NT2/D1 (cell line): ENCODE measurements at regions not wholly inside any gene's neighbourhood (a gene's known extent, or its start where the extent isn't known, plus 50 kb on each side); places are given as distances from the start of the nearest gene placed in this dataset.

Experiments used
- SUZ12 ChIP-seq: IDR thresholded peaks from 2 replicates; pipeline ENCODE4 v1.6.1; 2011; ENCODE audit not compliant: insufficient read length, insufficient read depth; ENCODE audit errors: extremely low read depth
- YY1 ChIP-seq: IDR thresholded peaks from 2 replicates; pipeline ENCODE4 v1.6.1; 2011; ENCODE audit not compliant: insufficient read length, insufficient read depth
- ZNF274 ChIP-seq: IDR thresholded peaks from 2 replicates; pipeline ENCODE4 v1.6.1; 2011; ENCODE audit warnings: mild to moderate bottlenecking, low read depth, low read length

- TF ChIP-seq YY1 (no peak), ZNF274 (no peak), SUZ12 (no peak)
These were observed 161.4 kb downstream of the RAB11FIP2 start for GRCh38 chr10:117885206-117885829.
